Inflammatory macrophage (primary cell): ENCODE measurements at regions not wholly inside any gene's neighbourhood (a gene's known extent, or its start where the extent isn't known, plus 50 kb on each side); places are given as distances from the start of the nearest gene placed in this dataset.

ENCODE experiments used
- DNase-seq, 2 donors: peaks; one replicate each; pipeline ENCODE4 v3.0.0-alpha.2; 2020 to 2022

DNA sequence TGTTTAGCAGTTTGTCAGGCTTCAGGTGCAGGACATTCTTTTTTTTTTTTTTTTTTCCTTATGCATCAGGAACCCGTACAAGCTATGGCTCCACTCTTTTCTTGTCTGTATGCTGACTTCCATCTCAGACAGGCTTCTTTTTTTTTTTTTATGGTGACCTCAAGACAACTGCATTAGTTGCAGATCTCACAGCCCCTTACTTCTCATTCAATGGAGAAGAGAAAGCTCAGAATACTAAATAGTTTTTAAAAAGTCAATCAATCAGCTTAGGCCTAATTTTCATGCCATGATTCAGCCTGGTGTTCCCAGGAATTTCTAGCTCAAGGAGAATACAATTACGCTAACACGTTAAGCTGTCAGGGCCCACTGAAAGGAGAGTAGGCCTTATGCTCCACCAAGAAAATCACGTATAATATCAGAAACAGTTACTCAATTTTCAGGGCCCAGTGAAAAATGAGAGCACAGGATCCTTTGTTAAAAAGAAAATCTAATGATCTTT is 1596.0 kb upstream of the MIR17HG start:
- no peak for DNase-seq

DNA sequence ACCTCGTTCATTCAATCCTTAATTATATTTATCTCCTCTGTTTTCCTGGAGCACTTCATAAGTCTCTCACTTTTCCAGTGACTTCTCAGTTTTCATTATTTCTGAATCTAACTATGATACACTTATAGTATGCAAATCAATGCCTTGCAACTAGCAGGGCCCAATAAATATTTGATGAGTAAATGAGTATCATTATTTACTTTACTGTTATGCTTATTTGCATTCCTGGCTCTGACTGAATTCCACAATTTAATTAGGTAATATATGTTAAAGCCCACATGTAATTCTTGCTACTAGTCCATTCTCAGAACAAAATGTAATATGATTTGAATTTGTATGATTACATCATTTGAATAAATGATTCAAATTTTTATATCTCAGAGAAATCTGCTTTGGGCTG is 1595.1 kb upstream of the MIR17HG start:
- no peak for DNase-seq

GRCh38 chr13:89755729-89756492 is 1591.6 kb upstream of the MIR17HG start:
- DNase-seq, result no peak

DNA sequence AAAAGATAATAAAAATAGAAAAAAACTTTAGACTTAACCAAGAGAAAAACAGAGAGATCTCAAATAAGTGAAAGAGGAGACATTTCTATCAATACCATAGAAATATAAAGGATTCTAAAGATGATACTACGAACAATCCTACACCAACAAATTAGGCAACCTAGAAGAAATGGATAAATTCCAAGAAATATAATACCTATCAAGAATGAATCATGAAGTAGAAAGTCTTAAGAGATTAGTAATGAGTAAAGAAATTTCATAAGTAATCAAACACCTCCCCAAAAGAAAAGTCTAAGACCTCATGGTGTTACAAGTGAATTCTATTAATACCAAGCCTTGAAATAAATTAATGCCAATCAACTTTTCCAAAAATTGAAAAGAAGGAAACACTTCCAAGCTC is 1584.5 kb upstream of the MIR17HG start:
- DNase-seq, result no peak

- DNase-seq, result no peak
These were observed 1564.2 kb upstream of the MIR17HG start for GRCh38 chr13:89783221-89783755.

GRCh38 chr13:89784161-89784809 is 1563.2 kb upstream of the MIR17HG start:
- no peak for DNase-seq

GRCh38 chr13:89786531-89786930 is 1561.0 kb upstream of the MIR17HG start:
- no peak for DNase-seq

DNA sequence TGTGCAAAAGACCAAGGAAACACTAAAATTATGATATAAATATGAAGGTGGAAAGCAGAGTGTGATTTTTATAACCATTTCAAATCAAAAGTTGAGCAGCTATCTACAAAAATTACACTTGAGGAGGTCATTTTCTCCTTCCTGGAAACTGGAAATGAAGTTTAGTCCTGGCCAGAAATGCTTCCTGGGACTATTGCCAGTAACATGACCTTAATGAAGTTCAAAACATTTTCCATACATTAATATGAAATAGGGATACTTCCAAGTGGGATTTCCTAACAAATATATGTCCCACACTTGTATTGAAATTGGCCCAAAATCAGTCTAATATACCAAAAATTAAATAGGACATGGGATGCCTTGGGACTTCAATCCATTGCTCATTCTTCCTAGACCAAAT is 1556.8 kb upstream of the MIR17HG start:
- DNase-seq, result no peak

GRCh38 chr13:89791971-89792630 is 1555.4 kb upstream of the MIR17HG start:
- no peak for DNase-seq

GRCh38 chr13:89796196-89796595 is 1551.3 kb upstream of the MIR17HG start:
- no peak for DNase-seq

GRCh38 chr13:89803839-89804238 is 1543.6 kb upstream of the MIR17HG start:
- DNase-seq, result no peak

DNA sequence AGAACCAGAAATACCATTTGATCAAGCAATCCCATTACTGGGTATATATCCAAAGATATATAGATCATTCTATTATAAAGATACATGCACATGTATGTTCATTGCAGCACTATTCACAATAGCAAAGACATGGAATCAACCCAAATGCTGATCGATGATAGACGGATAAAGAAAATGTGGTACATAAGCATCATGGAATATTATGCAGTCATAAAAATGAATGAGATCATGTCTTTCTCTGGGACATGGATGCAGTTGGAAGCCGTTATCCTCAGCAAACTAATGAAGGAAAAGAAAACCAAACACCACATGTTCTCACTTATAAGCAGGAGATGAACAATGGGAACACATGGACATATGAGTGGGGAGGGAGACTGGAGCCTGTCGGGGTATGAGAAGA is 1540.9 kb upstream of the MIR17HG start:
- DNase-seq, result no peak

DNA sequence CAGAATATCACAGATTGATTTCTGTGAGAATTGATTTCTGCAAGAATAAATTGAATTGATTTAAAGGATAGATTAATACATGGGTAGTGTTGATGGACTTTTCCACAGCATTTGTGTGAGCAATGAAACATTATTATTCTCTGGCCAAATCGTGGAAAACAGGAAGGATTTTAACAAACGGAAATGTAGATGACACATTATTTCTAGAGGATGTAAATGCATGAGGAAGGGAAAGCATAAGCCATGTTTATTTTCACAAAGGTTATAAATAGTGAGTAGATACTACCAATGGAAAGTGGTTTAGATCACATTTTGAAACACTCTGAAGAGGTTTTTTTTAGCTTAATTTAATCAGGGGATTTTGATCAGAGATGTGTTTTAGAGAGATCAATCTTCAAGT is 1534.6 kb upstream of the MIR17HG start:
- no peak for DNase-seq

DNA sequence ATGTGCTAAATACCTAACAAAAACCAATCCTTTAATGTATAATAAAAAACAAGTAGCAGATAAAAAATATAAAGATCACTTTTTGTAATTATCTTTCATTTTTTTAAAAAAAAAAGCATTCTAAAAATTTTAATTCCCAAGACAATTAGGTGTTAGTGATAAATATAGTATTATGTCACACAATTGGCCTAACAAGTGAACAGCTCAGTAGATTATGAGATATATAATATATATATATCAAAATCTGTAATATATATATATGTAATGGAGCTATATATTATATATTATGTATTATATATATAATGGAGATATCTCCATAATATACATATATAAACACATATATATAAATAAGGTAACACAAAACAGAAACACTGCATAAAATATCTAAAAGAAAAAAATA is 1531.1 kb upstream of the MIR17HG start:
- DNase-seq, result no peak

DNA sequence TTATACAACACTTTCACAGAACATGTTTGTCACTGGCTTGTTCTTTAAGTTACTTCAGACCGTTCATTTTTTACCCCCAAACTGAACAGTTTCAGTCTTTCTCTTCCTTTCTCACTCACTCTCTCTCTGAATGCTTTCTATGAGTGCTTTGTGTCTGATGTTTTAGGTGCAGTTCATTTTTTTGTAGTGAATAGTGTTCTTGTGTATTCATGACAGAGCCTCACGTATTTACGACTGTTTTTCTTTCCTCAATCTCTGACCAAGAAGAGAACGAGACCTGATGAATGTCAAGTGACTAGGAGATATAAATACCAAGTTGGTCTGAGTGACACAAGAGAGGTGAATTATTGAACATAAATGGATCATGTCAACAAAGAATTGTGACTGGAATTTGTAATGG is 1525.0 kb upstream of the MIR17HG start:
- DNase-seq, result no peak

DNA sequence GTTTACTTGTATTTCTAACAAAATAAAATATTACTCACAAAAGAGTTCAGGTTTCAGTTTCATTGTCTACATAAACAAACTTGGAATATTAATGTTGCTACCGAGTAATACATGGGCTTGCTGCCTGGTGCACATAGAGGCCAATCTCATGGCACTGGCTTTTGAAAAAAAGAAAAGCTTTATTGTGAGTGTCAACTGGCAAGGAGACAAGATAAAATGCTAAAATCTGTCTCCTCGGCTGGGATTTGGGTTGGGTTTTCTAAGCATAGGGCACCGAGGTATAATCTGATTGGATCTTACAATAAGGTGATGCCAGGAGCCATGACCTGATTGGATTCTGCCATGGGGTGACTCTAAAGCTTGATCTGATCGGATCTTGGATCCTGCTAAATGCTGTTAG is 1519.9 kb upstream of the MIR17HG start:
- DNase-seq, result no peak

- DNase-seq, result no peak
These were observed 1519.0 kb upstream of the MIR17HG start for GRCh38 chr13:89828506-89828905.

- DNase-seq, result no peak
These were observed 1516.3 kb upstream of the MIR17HG start for GRCh38 chr13:89831157-89831556.

GRCh38 chr13:89832827-89833226 is 1514.7 kb upstream of the MIR17HG start:
- DNase-seq, result no peak

DNA sequence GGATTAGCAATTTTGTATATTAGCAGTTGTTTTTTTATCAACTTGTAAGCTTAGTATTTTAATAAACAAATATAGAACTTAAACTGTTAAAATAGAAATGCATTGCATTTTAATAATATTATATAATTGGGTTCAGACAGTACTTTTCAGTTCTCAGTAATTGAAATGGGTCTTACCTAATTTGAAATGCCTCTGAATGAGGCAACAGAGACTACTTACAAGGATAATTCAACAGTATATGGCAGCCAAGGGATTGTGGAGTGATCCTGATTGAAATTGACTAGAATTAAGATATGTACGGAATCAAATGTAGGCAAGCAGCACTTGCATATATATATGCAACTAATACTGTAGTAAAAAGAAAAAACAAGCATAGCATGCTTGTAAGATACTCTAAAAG is 1503.9 kb upstream of the MIR17HG start:
- no peak for DNase-seq

GRCh38 chr13:89845874-89846273 is 1501.6 kb upstream of the MIR17HG start:
- DNase-seq, result no peak

GRCh38 chr13:89846926-89847585 is 1500.4 kb upstream of the MIR17HG start:
- DNase-seq, result no peak

GRCh38 chr13:89852570-89852969 is 1494.9 kb upstream of the MIR17HG start:
- DNase-seq, result no peak
